HG03432 (cell line): ENCODE measurements at regions not wholly inside any gene's neighbourhood (a gene's known extent, or its start where the extent isn't known, plus 50 kb on each side); places are given as distances from the start of the nearest gene placed in this dataset.
"Not testable (repeated sequence)": the region's sequence is repeated elsewhere in the genome, so short reads cannot be mapped to it uniquely, and the experiment has no call there.

Experiments used
- ATAC-seq: cut with Tn5 transposase; IDR thresholded peaks from one replicate; pipeline ENCODE4 v1.9.1; 2021; ENCODE audit warnings: mild to moderate bottlenecking, moderate library complexity; ENCODE audit not compliant: unreplicated experiment

DNA sequence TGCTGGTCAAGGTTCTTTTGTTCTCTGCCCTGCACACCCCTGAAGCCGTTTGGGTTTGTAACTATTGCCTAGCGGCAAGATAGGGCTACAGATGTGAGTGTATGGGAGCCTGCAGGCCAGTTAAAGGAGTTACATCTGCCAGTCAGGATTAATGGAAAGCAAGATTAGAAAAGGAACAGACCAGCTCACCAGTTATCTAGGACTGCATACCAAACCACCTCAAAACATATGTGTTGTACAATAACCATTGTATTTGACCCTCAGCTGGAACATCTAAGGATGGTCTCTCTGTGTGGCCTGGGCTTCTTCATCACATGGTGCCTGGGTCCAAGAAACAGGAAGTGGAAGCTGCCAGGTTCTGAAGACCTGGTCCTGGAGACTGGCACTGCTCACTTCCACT is 52.5 kb upstream of the FBXO28 start:
- ATAC-seq = no peak

DNA sequence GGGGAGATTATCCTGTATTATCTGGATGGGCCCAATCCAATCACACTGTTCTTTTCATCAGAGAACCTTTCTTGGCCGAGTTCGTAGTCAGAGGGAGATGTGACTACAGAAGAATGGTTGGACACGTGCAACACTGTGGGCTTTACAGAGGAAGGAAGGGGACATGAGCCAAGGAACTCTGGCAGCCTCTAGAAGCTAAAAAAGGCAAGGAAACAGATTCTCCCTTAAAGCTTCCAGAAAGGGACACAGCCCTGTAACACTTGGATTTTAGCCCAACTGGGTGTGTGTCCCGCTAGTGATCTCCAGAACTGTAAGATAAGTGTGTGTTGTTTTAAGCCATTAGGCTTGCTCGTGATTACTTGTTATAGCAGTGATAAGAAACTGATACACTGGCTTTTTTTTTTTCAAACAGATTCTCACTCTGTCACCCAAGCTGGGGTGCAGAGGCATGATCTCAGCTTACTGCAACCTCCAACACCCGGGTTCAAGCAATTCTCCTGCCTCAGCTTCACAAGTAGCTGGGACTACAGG is 53.9 kb upstream of the FBXO28 start:
- ATAC-seq = no peak

DNA sequence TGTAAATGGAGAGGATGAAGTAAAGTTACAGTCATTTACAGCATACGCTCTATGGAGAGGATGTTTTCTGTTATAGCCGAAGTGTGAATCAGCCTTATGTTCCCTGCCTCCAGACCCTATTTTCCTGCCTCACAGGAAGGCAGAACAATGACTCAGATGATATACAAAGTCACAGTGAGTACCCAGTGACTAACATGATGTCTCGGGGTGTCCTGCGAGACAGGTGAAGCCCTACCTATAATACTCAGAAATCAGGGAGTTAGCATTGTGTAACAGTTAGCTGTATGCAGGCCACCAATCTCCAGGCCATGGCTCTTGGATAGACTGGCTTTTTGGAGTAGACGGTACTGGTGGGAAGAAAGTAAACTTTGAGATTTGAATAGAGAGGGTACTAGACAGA is 55.6 kb upstream of the FBXO28 start:
- ATAC-seq = no peak

DNA sequence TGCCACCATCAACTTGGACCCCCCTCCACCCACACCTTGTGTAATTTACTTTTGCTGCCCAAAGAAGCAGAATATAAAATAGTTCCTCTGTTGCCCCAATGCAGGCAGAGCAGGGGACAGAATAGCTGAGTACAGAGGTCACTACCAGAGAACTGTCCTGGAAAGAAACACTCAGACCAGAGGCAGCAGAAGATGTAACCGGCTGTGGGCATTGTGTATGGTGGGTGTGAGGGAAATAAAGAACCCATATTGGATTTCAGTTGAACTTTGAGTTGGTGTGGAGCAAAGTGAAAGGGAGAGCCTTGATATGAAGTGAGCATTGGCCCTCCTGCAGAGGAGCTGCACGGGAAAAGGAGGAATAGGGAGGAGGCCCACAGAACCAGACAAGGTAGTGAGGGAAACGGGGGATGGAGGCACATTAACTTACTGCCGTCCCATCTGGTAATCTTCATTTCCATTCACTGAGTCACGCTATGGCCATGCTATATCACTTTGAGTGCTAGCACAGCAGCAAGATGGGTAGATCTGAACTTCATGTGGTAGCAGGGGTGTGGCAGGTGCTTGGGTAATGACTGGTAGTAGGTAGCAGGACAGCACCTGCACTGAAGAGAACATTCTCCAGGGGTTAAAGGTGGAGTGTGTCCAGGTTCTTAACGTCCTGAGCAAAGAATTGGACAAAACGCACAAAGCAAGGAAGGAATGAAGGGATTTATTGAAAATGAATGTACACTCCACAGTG is 56.3 kb upstream of the FBXO28 start:
- ATAC-seq = no peak

DNA sequence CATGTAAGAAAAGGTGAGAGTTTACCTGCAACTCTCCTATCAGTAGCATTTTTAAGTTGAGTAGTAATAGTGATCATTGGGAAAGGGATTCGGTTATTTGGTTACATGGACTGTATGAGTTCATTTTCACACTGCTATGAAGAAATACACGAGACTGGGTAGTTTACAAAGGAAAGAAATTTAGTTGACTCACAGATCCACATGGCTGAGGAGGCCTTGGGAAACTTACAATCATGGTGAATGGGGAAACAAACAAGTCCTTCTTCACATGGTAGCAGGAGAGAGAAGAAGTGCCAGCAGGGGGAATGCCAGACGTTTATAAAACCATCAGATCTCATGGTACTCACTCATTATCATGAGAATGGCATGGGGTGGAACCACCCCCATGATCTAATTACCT is 59.3 kb upstream of the FBXO28 start:
- no peak for ATAC-seq

DNA sequence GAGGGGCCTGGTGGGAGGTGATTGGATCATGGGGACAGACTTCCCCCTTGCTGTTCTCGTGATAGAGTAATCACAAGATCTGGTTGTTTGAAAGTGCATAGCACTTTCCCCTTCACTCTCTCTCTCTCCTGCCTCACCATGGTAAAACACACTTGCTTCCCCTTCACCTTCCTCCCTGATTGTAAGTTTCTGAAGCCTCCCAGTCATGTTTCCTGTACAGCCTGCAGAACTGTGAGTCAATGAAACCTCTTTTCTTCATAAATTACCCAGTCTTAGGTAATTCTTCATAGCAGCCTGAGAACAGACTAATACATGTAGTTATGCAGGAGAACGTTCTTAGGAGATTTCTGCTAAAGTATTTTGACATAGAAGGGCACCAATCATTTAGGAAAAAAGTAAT is 59.9 kb upstream of the FBXO28 start:
- ATAC-seq = no peak

DNA sequence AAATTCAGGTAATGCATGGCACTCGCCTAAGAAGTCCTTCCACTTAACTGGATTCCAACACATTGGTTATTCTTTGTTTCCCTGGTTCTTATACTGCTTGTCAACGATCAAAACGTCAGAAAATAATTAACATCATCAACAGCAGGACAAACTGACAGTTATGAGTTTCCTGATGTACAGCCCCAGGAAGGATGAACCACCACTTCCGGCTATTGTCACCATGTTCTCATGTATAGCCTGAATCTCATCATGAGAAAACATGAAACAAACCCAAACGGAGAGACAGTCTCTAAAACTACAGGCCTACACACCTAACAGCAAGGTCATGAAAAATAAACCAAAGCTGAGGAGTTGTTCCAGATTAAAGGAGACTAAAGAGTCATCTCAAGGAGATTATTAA is 60.5 kb upstream of the FBXO28 start:
- ATAC-seq = no peak

DNA sequence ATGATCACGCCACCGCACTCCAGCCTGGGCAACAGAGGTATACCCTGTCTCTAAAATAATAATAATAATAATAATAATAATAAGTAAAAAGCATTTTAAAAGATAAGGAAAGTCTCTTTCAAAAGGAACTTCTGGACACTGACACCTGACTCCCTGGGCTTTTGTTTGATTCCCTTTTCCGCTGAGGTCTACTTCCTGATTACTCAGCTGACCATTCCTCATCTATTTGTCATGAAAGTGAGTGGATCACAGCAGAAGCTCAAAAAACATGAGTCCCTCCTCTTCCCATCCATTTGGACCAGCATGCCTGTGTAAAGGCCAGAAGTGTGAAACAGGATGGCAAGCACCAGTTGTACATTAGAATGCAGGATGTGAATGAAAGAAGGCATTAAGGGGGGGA is 61.1 kb upstream of the FBXO28 start:
- ATAC-seq = no peak

DNA sequence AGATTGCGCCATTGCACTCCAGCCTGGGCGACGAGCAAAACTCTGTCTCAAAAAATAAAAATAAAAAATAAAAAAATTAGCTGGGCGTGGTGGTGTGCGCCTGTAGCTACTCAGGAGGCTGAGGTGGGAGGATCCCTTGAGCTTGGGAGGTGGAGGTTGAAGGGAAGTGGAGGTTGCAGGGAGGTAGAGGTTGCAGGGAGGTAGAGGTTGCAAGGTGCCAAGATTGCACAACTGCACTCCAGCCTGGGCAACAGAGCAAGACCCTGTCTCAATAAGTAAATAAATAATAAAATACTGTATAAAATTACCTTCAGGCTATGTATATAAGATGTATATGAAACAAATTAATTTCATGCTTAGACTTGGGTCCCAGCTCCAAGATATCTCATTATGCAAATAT is 62.1 kb upstream of the FBXO28 start:
- not testable (repeated sequence) for ATAC-seq

DNA sequence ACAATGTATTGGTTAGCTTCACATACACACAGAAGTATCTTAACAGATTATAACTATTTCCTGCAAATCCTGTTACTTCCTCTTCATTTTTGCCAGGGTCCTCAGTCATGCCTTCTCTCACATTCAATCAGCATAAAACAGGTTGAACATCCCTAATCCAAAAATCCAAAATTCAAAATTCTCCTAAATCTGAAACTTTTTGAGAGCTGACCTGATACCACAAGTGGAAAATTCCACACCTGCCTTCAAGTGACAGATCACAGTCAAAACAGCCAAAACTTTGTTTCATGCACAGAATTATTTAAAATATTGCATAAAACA is 62.9 kb upstream of the FBXO28 start:
- ATAC-seq = no peak

DNA sequence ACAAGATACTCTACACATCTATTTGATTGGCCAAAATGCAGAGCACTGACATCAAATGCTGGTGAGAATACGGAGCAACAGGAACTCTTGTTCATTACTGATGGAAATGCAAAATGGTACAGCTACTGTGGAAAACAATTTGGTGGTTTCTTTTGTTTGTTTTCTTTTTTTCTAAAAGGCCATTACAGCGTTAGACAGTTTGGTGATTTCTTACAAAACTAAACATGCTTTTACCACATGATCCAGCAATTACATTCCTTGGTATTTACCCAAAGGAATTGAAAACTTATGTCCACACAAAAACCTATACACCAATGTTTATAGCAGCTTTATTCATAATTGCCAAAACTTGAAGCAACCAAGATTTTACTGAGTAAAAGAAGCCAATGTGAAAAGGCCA is 66.4 kb upstream of the FBXO28 start:
- ATAC-seq = no peak

DNA sequence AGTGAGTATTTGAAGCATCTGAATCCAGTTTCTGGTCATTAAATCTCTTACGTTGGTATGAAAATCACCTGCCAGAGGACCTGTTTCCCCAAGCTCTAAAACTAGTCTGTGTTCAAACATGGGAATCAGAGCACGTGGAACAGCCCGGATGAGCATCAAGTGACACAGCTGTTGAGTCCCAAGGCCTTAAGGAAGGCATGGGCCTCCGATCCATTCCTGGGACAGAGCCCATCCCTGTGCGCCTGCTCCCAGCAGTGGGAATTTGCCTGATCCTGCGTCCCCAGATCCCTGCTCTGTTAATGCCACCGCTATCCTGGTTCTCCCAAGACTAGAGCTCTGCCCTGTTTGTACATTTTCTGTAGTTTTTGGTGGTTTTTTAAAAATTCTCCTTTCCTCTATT is 68.4 kb upstream of the FBXO28 start:
- no peak for ATAC-seq

DNA sequence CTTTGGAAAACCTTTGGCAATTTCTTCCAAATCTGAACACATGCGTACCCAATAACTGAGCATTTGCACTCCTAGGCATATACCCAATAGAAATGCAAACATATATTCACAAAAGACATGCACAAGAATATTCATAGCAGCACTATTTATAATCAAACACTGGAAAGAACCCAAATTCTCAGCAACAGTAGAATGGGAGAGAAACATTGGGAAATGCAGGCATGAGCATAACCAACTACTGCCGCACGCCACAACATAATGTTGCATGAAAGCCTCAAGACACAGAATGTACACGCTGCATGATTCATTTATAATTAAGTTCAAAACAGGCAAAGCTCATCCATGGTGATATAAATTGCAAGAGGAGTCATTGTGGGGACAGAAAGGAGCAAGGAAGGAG is 69.5 kb upstream of the FBXO28 start:
- ATAC-seq = no peak

DNA sequence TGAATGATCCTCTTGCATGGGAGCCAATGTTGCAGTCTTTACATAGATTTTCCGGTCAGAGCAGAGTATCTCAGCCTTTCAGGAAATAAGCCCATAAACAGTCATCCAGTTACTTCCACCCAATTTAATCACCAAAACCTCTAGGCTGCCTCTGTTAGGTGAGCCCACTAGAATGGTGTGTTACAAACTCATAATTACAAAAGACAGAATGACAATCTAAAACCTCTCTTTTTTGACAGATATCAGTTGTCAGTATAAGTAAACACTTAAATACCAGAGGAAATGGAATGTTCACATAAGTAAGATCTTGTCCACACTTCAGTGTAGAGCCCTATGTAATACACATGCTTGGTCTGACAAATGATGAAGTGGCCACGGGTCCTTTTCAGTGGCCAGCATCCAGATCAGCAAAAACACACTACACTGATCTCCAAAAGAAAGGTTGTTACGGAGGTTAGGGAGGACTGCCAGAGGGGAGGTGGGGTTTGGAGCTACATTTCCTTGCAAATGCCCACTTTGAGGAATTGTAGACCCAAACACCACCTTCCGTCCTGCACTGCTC is 71.3 kb upstream of the FBXO28 start:
- no peak for ATAC-seq

DNA sequence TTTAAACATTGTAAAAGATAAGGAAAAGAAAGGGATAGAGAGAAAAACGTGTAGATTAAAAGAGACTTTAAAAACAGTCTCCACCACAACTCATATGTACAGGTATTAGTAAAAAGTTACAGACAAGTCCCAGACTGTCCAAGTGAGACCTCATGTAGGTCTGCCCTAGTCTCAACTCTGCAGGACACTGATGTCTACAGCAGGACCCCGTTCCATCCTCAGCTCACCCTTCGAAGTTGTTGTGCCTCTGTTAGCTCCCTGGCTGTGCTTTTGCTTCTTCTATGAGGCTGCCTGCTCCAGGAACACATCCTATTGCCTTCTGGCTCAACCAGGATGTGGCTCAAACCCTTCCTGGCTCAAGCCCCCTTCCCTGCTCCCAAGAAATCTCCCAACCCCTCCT is 72.9 kb upstream of the FBXO28 start:
- ATAC-seq = no peak

DNA sequence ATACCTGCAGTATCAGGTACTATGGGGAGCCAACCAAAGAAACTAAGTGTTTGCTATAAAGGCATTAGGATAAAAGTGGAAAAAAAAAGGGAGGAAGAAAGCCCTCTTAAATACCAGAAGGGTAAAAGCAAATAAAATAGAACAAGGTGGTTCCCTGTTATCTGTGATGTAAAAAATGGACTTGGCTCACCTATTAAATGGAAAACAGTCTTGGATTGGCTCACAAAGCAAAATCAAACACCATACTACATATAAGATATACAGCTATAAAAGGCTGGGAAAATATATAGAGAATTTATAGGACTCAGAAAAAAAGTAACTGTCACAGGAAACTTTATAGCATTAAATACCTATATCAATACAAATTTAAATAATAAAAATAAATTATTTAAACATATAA is 73.5 kb upstream of the FBXO28 start:
- ATAC-seq = not testable (repeated sequence)

DNA sequence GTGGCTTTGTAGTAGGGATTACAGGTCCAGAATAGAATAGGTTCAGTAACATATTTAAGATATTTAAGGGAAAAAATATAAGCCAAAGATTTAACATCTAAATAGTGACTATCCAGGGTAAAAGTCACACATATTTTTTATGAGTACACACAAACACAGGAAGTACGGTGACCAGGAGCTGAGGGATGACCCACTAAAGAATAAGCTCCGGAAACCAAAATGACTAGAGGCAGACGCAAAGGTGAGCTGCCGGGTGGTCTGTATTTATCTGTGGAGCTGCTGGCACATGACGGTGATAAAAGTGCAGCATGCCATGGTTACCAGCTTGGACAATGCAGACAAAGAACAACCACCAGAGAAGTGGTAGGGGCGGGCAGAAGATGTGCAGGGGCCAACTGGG is 73.9 kb upstream of the FBXO28 start:
- ATAC-seq = not testable (repeated sequence)

DNA sequence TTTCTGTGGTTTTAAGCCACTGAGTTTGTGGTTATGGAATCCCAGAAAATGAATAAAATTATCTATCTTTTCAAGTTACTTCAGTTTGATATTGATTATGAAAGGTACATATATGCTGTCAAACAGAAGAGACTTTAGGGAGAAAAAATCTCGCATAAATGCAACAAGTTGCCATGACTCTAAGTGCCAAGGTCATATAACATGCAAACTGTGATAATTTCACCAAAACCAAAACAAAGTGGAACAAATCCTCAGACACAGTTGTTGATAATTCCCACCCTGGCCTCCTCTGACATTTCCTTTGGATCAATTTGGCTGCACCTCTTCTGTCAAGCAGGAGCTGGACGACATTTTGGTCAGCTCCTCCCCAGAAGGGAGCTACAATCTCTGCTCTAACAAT is 75.1 kb upstream of the FBXO28 start:
- not testable (repeated sequence) for ATAC-seq

DNA sequence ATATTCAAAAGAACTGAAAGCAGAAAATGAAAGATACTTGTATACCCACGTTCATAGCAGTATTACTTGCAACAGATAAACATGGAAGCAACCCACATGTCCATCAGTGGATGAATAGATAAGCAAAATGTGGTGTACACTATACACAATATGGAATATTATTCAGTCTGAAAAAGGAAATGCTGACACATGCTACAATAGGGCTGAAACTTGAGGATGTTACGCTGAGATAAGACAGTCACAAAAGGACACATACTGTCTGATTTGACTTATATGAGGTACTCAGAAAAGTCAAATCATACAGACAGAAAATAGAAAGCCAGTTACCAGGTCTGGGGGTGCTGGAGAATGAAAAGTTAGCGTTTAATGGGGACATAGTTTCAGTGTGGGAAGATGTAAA is 76.5 kb upstream of the FBXO28 start:
- ATAC-seq = not testable (repeated sequence)

DNA sequence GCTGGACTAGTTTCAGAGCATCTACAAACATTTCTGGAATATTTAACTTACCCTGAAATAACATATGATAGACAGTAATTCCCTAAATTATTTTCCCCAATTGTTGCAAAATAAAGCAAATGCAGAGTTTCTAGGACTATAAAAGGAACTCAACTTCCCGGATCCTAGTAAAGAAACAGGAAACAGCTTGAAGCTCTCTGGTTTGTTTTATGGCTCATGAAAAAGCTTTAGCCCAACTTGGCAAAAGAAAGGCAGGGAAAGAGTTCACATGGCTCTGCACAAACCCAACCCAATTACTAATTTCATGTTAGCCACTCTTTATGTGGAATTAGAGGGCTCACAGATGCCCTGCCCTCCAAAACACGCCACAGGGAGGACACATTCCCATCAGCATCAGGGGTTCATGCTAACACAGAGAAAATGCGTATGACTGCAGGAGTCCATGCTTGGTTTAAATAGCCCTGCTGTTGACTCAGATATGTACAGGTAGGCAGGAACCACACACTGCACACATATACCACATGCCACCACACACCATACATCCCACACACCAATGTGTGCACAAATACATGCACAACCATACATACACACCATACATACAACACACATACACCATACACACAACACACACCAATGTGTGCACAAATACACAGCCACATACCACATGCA is 81.2 kb upstream of the FBXO28 start:
- ATAC-seq = not testable (repeated sequence)

DNA sequence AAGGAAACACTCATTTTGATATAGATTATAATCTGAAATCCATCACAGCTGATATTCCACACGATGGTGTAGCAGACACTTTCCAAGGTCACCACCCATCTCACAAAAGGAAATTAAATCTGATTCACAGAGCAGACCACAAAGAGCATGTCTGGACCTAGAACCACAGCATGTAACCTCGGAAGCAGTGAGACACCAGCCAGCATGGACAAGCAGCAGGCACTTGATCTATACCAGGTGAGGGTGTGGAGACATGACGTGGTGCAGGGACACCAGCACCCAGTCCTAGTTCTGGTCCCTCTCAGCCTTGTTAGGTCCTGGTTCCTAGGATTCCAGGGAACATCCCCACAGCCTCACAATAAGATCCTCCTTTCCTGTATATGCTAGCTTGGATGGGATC is 81.9 kb upstream of the FBXO28 start:
- ATAC-seq = not testable (repeated sequence)

DNA sequence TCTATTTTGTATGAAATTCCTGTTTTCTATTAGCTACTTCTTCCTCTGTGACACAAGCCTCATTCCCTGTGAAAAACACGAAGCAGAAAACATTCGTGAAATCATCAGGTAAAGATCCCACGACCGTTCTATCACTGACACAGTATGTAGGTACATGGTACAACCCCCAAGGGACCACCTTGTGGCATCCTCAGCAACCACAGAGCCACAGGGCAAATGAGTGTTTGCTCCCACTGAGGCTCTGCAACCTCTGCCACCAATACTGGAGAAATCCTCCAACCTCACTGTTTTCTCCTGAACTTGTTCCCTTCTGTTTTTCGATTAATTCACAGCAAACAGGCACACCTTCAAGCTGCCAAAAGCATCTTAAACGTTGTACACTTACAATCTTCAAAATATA is 83.7 kb upstream of the FBXO28 start:
- ATAC-seq = not testable (repeated sequence)
